ENCODE measurements at regions not wholly inside any gene's neighbourhood (a gene's known extent, or its start where the extent isn't known, plus 50 kb on each side); places are given as distances from the start of the nearest gene placed in this dataset.

DNA sequence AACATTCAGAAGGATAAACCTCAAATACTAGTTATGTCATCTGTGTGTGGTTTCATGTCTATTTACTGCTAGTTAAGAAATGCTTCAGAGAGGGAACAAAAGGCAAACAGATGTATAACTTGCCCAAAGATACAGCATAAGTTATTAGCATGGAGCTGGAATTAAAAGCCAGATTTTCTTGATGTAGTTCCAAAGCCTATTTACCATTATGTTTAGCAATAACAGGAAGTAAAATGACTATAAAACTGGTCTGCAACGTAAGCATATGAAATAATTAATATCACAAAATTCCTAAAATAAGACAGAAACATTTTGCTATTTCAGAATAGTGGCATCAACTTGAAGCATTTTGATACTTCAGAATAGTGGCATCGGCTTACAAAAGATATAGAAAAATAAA is 1232.8 kb downstream of the NCAM2 start:
- H3K4me3 Mint-ChIP-seq (ENCODE audit: low read depth) = no peak overlapping the region
- H3K27ac Mint-ChIP-seq = no peak overlapping the region
- TF ChIP-seq, protein P1, sequence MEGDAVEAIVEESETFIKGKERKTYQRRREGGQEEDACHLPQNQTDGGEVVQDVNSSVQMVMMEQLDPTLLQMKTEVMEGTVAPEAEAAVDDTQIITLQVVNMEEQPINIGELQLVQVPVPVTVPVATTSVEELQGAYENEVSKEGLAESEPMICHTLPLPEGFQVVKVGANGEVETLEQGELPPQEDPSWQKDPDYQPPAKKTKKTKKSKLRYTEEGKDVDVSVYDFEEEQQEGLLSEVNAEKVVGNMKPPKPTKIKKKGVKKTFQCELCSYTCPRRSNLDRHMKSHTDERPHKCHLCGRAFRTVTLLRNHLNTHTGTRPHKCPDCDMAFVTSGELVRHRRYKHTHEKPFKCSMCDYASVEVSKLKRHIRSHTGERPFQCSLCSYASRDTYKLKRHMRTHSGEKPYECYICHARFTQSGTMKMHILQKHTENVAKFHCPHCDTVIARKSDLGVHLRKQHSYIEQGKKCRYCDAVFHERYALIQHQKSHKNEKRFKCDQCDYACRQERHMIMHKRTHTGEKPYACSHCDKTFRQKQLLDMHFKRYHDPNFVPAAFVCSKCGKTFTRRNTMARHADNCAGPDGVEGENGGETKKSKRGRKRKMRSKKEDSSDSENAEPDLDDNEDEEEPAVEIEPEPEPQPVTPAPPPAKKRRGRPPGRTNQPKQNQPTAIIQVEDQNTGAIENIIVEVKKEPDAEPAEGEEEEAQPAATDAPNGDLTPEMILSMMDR (IDR thresholded peaks at IDR 0.05; ENCODE audit: unreplicated experiment) = no peak
- no peaks in the 10 kb centered on the region for H3K9me3 Mint-ChIP-seq (ENCODE audit: low read depth)
- no peaks in the 10 kb centered on the region for H3K4me1 Mint-ChIP-seq (ENCODE audit: low read depth)
- no peaks in the 10 kb centered on the region for H3K27me3 Mint-ChIP-seq
- H3K36me3 Mint-ChIP-seq (ENCODE audit: insufficient read depth) = no peaks in the 10 kb centered on the region
- no peak for DNase-seq (ENCODE audit: low spot score, unreplicated experiment)

DNA sequence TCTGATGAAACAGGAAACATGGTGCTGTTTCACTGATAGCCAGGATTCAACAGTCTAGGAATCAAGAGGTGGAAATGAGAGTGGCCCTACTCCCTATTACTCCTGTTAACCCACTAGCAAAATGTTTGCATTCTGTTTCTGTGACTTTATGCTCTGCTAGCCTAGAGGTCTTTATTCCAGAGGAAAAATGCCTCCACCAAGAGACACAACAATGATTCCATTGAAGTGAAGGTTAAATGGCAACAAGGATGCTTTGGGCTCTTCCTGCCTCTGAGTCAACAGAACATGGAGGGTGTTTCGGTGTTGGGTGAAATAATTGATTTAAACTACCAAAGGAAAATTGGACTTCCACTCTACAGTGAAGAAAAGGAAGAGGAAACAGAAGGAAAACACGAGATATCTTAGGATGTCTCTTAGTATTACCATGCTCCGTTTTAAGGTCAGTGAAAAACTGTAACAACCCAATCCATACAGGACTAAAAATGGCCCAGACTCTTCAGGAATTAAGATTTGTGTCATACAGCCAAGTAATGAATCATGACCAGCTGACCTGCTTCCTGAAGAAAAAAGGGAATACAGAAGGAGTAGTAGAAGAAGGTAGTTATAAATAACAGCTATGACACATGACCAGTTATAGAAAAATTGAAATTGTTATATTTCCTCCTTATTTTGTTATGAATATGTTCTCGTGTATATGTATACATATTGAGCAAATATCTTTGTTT is 1237.8 kb downstream of the NCAM2 start:
- H3K27ac Mint-ChIP-seq = no peak overlapping the region
- H3K4me3 Mint-ChIP-seq (ENCODE audit: low read depth) = no peak overlapping the region
- no peak for DNase-seq (ENCODE audit: low spot score, unreplicated experiment)
- H3K36me3 Mint-ChIP-seq (ENCODE audit: insufficient read depth) = no peaks in the 10 kb centered on the region
- H3K9me3 Mint-ChIP-seq (ENCODE audit: low read depth) = peaks cover 4% of the 10 kb centered on the region
- H3K27me3 Mint-ChIP-seq = no peaks in the 10 kb centered on the region
- H3K4me1 Mint-ChIP-seq (ENCODE audit: low read depth) = no peaks in the 10 kb centered on the region
- TF ChIP-seq, protein P1 (IDR thresholded peaks at IDR 0.05; ENCODE audit: unreplicated experiment) = no peak

DNA sequence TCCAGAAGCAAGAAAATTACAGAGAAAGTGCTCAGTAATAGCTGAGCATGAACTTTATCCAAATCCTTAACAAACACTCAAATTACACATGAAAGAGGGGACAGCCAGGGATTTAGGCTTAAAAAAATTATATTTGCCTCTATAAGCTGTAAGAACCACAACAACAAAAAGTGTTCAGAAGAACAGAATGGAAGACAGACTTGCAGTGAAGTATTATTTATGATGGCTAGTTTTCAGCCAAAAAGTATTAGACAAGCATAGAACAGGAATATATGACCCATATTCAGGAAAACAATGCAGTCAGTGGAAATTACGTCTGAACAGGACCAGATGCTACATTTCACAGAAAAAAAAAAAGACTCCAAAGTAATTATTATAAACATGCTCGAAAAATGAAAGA is 1246.3 kb downstream of the NCAM2 start:
- no peaks in the 10 kb centered on the region for H3K9me3 Mint-ChIP-seq (ENCODE audit: low read depth)
- no peaks in the 10 kb centered on the region for H3K36me3 Mint-ChIP-seq (ENCODE audit: insufficient read depth)
- H3K27ac Mint-ChIP-seq = no peak overlapping the region
- TF ChIP-seq, protein P1 (IDR thresholded peaks at IDR 0.05; ENCODE audit: unreplicated experiment) = no peak
- no peak overlapping the region for H3K4me3 Mint-ChIP-seq (ENCODE audit: low read depth)
- DNase-seq (ENCODE audit: low spot score, unreplicated experiment) = no peak
- H3K27me3 Mint-ChIP-seq = no peaks in the 10 kb centered on the region
- peaks cover 8% of the 10 kb centered on the region for H3K4me1 Mint-ChIP-seq (ENCODE audit: low read depth)

DNA sequence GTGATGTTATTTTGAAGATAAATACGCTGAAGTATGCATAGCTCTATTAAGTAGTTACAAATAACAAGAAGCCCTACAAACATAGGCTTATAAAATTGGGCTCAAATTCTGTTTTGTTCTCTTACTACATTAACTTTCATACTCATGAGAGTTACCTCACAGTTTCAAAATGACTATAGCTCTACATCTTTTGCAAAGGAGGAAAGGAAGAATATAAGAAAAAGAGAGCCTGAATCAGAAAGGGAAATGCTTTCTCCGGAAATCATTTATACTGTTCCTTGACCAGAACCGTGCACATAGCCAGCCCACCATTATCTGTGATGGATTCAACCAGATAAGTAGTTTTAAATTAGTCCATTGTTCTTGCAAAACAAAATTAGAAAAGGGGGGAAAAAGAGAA is 1252.1 kb downstream of the NCAM2 start:
- H3K4me1 Mint-ChIP-seq (ENCODE audit: low read depth) = no peaks in the 10 kb centered on the region
- H3K9me3 Mint-ChIP-seq (ENCODE audit: low read depth) = no peaks in the 10 kb centered on the region
- no peak overlapping the region for H3K27ac Mint-ChIP-seq
- TF ChIP-seq, protein P1 (IDR thresholded peaks at IDR 0.05; ENCODE audit: unreplicated experiment) = no peak
- no peaks in the 10 kb centered on the region for H3K27me3 Mint-ChIP-seq
- H3K4me3 Mint-ChIP-seq (ENCODE audit: low read depth) = no peak overlapping the region
- DNase-seq (ENCODE audit: low spot score, unreplicated experiment) = no peak
- no peaks in the 10 kb centered on the region for H3K36me3 Mint-ChIP-seq (ENCODE audit: insufficient read depth)

DNA sequence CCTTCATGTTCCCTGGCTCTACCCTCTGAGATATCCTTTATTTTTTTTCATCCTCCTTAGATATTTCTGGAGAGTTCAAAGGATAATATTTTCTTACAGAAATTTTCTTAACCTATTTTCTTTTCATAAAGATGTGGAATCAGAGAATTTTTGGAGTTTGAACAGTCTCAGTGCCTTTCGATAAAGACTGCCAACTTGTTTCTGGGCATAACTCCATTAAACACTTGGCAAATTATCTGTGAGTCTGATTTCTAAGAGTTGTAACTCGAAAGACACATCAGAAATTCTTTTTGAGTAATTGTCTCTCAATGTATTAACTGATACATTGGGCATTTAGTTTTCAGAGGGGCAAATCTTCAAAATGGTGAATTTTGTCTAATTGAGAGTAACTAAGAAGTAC is 1255.6 kb downstream of the NCAM2 start:
- no peak overlapping the region for H3K4me3 Mint-ChIP-seq (ENCODE audit: low read depth)
- no peaks in the 10 kb centered on the region for H3K4me1 Mint-ChIP-seq (ENCODE audit: low read depth)
- H3K27ac Mint-ChIP-seq = no peak overlapping the region
- TF ChIP-seq, protein P1 (IDR thresholded peaks at IDR 0.05; ENCODE audit: unreplicated experiment) = no peak
- no peak for DNase-seq (ENCODE audit: low spot score, unreplicated experiment)
- H3K9me3 Mint-ChIP-seq (ENCODE audit: low read depth) = no peaks in the 10 kb centered on the region
- no peaks in the 10 kb centered on the region for H3K36me3 Mint-ChIP-seq (ENCODE audit: insufficient read depth)
- H3K27me3 Mint-ChIP-seq = no peaks in the 10 kb centered on the region

All from progenitor cell of endocrine pancreas (in vitro differentiated cells).